ENCODE measurements at regions not wholly inside any gene's neighbourhood (a gene's known extent, or its start where the extent isn't known, plus 50 kb on each side); places are given as distances from the start of the nearest gene placed in this dataset.

- no peak for TF ChIP-seq CTCF (IDR thresholded peaks at IDR 0.05; ENCODE audit: insufficient read depth, low read depth, low read length, missing control alignments)
- no peak for DNase-seq (ENCODE audit: low read depth)
- H3K4me3 ChIP-seq (ENCODE audit: low read length): no peak overlapping the region
Observed at GRCh38 chr4:187183826-187184225, 460.2 kb upstream of the FAT1 start.

GRCh38 chr4:187184508-187184907 lies 460.9 kb upstream of the FAT1 start:
- no peak for TF ChIP-seq CTCF (IDR thresholded peaks at IDR 0.05; ENCODE audit: insufficient read depth, low read depth, low read length, missing control alignments)
- H3K4me3 ChIP-seq (ENCODE audit: low read length): no peak overlapping the region
- peak; percentile 32 for DNase-seq (ENCODE audit: low read depth)

- DNase-seq (ENCODE audit: low read depth): no peak
Observed at GRCh38 chr4:187188118-187188517, 464.5 kb upstream of the FAT1 start.

GRCh38 chr4:187188741-187189140 lies 465.1 kb upstream of the FAT1 start:
- no peak for TF ChIP-seq CTCF (IDR thresholded peaks at IDR 0.05; ENCODE audit: insufficient read depth, low read depth, low read length, missing control alignments)
- H3K4me3 ChIP-seq (ENCODE audit: low read length): no peak overlapping the region
- no peak for DNase-seq (ENCODE audit: low read depth)

More at GRCh38 chr4:187188118-187188517, 464.5 kb upstream of the FAT1 start:
- H3K4me3 ChIP-seq (ENCODE audit: low read length): no peak overlapping the region
- TF ChIP-seq CTCF (IDR thresholded peaks at IDR 0.05; ENCODE audit: insufficient read depth, low read depth, low read length, missing control alignments): no peak

GRCh38 chr4:187190390-187190789 lies 466.7 kb upstream of the FAT1 start:
- no peak for TF ChIP-seq CTCF (IDR thresholded peaks at IDR 0.05; ENCODE audit: insufficient read depth, low read depth, low read length, missing control alignments)
- H3K4me3 ChIP-seq (ENCODE audit: low read length): no peak overlapping the region
- DNase-seq (ENCODE audit: low read depth): no peak

- no peak for DNase-seq (ENCODE audit: low read depth)
- H3K4me3 ChIP-seq (ENCODE audit: low read length): no peak overlapping the region
- no peak for TF ChIP-seq CTCF (IDR thresholded peaks at IDR 0.05; ENCODE audit: insufficient read depth, low read depth, low read length, missing control alignments)
Observed at GRCh38 chr4:187191676-187192075, 468.0 kb upstream of the FAT1 start.

GRCh38 chr4:187192266-187192665 lies 468.6 kb upstream of the FAT1 start:
- no peak for TF ChIP-seq CTCF (IDR thresholded peaks at IDR 0.05; ENCODE audit: insufficient read depth, low read depth, low read length, missing control alignments)
- DNase-seq (ENCODE audit: low read depth): no peak
- H3K4me3 ChIP-seq (ENCODE audit: low read length): no peak overlapping the region
